HepG2 (cell line): ENCODE measurements at regions not wholly inside any gene's neighbourhood (a gene's known extent, or its start where the extent isn't known, plus 50 kb on each side); places are given as distances from the start of the nearest gene placed in this dataset.

ENCODE experiments used
- ATAC-seq: fragments of 200-7000 bp; cut with Tn5 transposase; 3 replicates; pipeline ENCODE4 v1.9.1; 2020; ENCODE audit warnings: mild to moderate bottlenecking, moderate library complexity
- BruUV-seq: library from RNA; stranded (reverse); fragments of 400-500 nt; replicated peaks from 2 replicates; lab custom pipeline; 2021; lab: Mats Ljungman, UMichigan
- CTCF ChIA-PET: fragments of 300-600 bp; formaldehyde crosslinking; extraction: SDS; loops from one replicate; lab custom pipeline; 2021; ENCODE audit warnings: low total read pairs, inconsistent platforms, low intra/inter-chr PET ratio; lab: Yijun Ruan, JAX
- POLR2A ChIA-PET: fragments of 350-600 bp; sonication (Branson Sonifier 250); formaldehyde crosslinking; loops from one replicate; lab custom pipeline; 2020; ENCODE audit warnings: antibody characterized with exemption, inconsistent platforms; lab: Yijun Ruan, JAX
- DNase-seq: peaks from one replicate; pipeline ENCODE4 v3.0.0-alpha.2; 2015; ENCODE audit warnings: low spot score
- FAIRE-seq: peaks from 3 replicates; lab custom pipeline; 2011; peaks lifted over from hg19 to GRCh38; lab: Jason Lieb, UNC
- H2AFZ ChIP-seq: one replicate; pipeline ENCODE4 v1.6.1; 2011; ENCODE audit warnings: low read length, inconsistent platforms
- H3K27ac ChIP-seq: fragments of 300-600 bp; 3 replicates; pipeline ENCODE4 v1.8.0; 2011; ENCODE audit warnings: mixed run types, mild to moderate bottlenecking, mixed read lengths, low read length, inconsistent platforms; ENCODE audit not compliant: insufficient read depth; ENCODE audit errors: extremely low read length
- H3K27me3 ChIP-seq, 2 experiments: fragments of 200-600 bp in 1 of 2; 2 replicates in 1 of 2; 3 replicates in 1 of 2; pipeline versions ENCODE4 v1.6.0 to v1.8.0; 2011; ENCODE audit warnings: low read length in 2 of 2, mild to moderate bottlenecking in 2 of 2, moderate library complexity in 2 of 2, inconsistent platforms in 1 of 2; ENCODE audit not compliant: insufficient read depth in 2 of 2, control insufficient read depth in 1 of 2
- H3K36me3 ChIP-seq, 2 experiments: fragments of 200-600 bp in 1 of 2; replicated peaks in 1 of 2; 2 replicates in 1 of 2; 3 replicates in 1 of 2; pipeline versions ENCODE4 v1.5.1 to v1.8.0; 2011; ENCODE audit warnings: low read length in 2 of 2, inconsistent platforms in 1 of 2; ENCODE audit not compliant: insufficient read depth in 2 of 2, control insufficient read depth in 1 of 2
- H3K4me1 ChIP-seq: 2 replicates; pipeline ENCODE4 v1.5.1; 2012; ENCODE audit warnings: low read length, inconsistent platforms; ENCODE audit not compliant: insufficient read depth
- H3K4me2 ChIP-seq: 2 replicates; pipeline ENCODE4 v1.6.0; 2011; ENCODE audit warnings: low read depth, low read length, inconsistent platforms
- H3K4me3 ChIP-seq, 3 experiments: fragments of 200-600 bp in 1 of 3; sonication (generic), shearing (Covaris generic) in 1 of 3; replicated peaks in 1 of 3; 2 replicates each; pipeline ENCODE4 v1.5.1; 2011 to 2016; ENCODE audit warnings: low read length in 3 of 3, inconsistent platforms in 2 of 3, low read depth in 2 of 3, mild to moderate bottlenecking in 2 of 3, control low read depth in 1 of 3, mixed read lengths in 1 of 3; ENCODE audit not compliant: insufficient read depth in 1 of 3
- H3K79me2 ChIP-seq: one replicate; pipeline ENCODE4 v1.6.1; 2011; ENCODE audit warnings: low read length, inconsistent platforms; ENCODE audit not compliant: insufficient read depth
- H3K9ac ChIP-seq: 2 replicates; pipeline ENCODE4 v1.6.0; 2011; ENCODE audit warnings: mild to moderate bottlenecking, low read depth, low read length, inconsistent platforms; ENCODE audit not compliant: insufficient read depth
- H3K9me3 ChIP-seq: 2 replicates; pipeline ENCODE4 v1.5.1; 2012; ENCODE audit warnings: mild to moderate bottlenecking, low read length
- H4K20me1 ChIP-seq: 2 replicates; pipeline ENCODE4 v1.6.0; 2011; ENCODE audit warnings: inconsistent platforms, mild to moderate bottlenecking, low read length, moderate library complexity; ENCODE audit not compliant: insufficient read depth
- ESRRA ChIP-seq: sonication (generic); formaldehyde crosslinking; IDR thresholded peaks from 2 replicates; pipeline ENCODE4 v1.5.1; 2020; ENCODE audit warnings: mild to moderate bottlenecking, low read depth, missing genetic modification reagents
- GTF3A ChIP-seq: sonication (generic); formaldehyde crosslinking; conservative IDR thresholded peaks from 2 replicates; pipeline ENCODE4 v1.4.0; 2020; ENCODE audit warnings: mild to moderate bottlenecking, missing genetic modification reagents
- ZXDC ChIP-seq: sonication (generic); formaldehyde crosslinking; IDR thresholded peaks from 2 replicates; pipeline ENCODE4 v1.5.0; 2020; ENCODE audit warnings: mild to moderate bottlenecking, missing genetic modification reagents
- WGBS: methylation state at CpG from one replicate; pipeline ENCODE4 v1.1.6; 2017; ENCODE audit warnings: low lambda C conversion rate; 5-methylcytosine and 5-hydroxymethylcytosine counted together
- in situ Hi-C: cut with HindIII; loops from 2 replicates; pipeline ENCODE4 v1.10.0; 2017; ENCODE audit warnings: low pct_unique_long_range_greater_than_20kb; ENCODE audit not compliant: extremely low pct_ligation_motif_present
- intact Hi-C: fragments of 100-400 bp; cut with micrococcal nuclease; formaldehyde crosslinking; loops from one replicate; pipeline ENCODE4 v1.10.0; 2022; ENCODE audit not compliant: unreplicated experiment
- TF ChIP-seq, protein P1 (sequence below): sonication (generic); formaldehyde crosslinking; IDR thresholded peaks from 2 replicates; pipeline ENCODE4 v1.4.0; 2020; ENCODE audit warnings: missing genetic modification reagents

DNA sequence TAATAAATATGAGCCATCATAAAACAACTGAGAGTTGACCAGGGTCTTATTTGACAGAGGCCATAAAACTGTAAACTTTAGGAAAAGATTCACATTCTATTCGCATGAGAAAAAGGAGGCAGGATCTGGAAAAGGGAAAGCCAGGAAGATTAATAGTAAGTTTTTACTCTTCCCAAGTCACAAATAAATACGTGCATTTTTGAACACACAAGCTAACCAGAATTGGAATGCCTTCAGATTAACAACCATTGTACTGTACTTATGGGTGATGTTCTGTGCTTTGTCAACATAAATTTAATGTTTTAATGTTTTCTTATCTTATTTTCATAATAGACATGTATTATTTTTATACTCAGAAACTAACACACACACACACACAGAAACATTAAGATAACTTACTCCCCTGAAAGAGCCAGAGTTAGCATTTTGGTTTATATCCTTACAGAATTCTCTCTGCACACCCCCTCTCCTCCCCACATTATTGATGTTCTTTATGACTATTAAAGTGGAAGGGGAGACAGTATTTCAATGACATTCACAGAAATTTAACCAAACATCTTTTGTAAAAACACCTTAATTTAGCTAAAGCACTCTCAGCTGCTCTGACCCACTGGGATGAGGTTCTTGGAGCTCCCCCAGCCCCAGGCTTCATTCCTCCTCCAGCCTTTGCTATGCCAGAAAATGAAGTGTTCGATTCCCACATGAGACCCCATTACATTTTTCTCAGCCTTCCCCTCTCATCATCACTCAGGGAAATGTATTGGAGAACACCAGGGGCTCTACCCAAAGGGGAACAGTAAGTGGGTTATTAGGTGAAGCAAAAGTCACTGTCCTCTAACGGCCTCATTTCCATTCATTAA is 155.5 kb downstream of the ESM1 start:
- ChIA-PET POLR2A (no interaction called here), CTCF (no interaction called here)
- H3K4me1 ChIP-seq = no peaks in the 10 kb centered on the region
- FAIRE-seq = no peak
- no peaks in the 10 kb centered on the region for H3K79me2 ChIP-seq
- ATAC-seq = no peak
- WGBS = 0% methylated on average over 4 of the region's 4 CpGs
- H3K9ac ChIP-seq = no peak overlapping the region
- no peak overlapping the region for H3K4me3 ChIP-seq
- intact Hi-C loops = no loop called here
- no peaks in the 10 kb centered on the region for H3K36me3 ChIP-seq
- no peak overlapping the region for H3K4me2 ChIP-seq
- TF ChIP-seq, protein P1, sequence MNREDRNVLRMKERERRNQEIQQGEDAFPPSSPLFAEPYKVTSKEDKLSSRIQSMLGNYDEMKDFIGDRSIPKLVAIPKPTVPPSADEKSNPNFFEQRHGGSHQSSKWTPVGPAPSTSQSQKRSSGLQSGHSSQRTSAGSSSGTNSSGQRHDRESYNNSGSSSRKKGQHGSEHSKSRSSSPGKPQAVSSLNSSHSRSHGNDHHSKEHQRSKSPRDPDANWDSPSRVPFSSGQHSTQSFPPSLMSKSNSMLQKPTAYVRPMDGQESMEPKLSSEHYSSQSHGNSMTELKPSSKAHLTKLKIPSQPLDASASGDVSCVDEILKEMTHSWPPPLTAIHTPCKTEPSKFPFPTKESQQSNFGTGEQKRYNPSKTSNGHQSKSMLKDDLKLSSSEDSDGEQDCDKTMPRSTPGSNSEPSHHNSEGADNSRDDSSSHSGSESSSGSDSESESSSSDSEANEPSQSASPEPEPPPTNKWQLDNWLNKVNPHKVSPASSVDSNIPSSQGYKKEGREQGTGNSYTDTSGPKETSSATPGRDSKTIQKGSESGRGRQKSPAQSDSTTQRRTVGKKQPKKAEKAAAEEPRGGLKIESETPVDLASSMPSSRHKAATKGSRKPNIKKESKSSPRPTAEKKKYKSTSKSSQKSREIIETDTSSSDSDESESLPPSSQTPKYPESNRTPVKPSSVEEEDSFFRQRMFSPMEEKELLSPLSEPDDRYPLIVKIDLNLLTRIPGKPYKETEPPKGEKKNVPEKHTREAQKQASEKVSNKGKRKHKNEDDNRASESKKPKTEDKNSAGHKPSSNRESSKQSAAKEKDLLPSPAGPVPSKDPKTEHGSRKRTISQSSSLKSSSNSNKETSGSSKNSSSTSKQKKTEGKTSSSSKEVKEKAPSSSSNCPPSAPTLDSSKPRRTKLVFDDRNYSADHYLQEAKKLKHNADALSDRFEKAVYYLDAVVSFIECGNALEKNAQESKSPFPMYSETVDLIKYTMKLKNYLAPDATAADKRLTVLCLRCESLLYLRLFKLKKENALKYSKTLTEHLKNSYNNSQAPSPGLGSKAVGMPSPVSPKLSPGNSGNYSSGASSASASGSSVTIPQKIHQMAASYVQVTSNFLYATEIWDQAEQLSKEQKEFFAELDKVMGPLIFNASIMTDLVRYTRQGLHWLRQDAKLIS (CRISPR knock-in tag) = no peak
- no peak for TF ChIP-seq ESRRA (CRISPR knock-in tag)
- TF ChIP-seq GTF3A (CRISPR knock-in tag) = no peak
- TF ChIP-seq ZXDC (CRISPR knock-in tag) = no peak
- no peak overlapping the region for H2AFZ ChIP-seq
- H3K27ac ChIP-seq = no peak overlapping the region
- in situ Hi-C loops = no loop called here
- H3K27me3 ChIP-seq = no peaks in the 10 kb centered on the region
- no peaks in the 10 kb centered on the region for H4K20me1 ChIP-seq
- H3K9me3 ChIP-seq = no peaks in the 10 kb centered on the region
- BruUV-seq = no TSS peak
- DNase-seq = no peak
